Glutamatergic neuron (in vitro differentiated cells): ENCODE measurements at regions not wholly inside any gene's neighbourhood (a gene's known extent, or its start where the extent isn't known, plus 50 kb on each side); places are given as distances from the start of the nearest gene placed in this dataset.
"Not testable (repeated sequence)": the region's sequence is repeated elsewhere in the genome, so short reads cannot be mapped to it uniquely, and the experiment has no call there.

Source experiments
- DNase-seq: peaks from one replicate; pipeline ENCODE4 v3.0.0; 2022
- H3K27ac Mint-ChIP-seq: one replicate; pipeline ENCODE4 v1.8.0; 2020; ENCODE audit warnings: mild to moderate bottlenecking, mixed read lengths, inconsistent platforms; ENCODE audit not compliant: unreplicated experiment
- H3K27me3 Mint-ChIP-seq: one replicate; pipeline ENCODE4 v1.8.0; 2020; ENCODE audit warnings: mild to moderate bottlenecking, moderate library complexity, mixed read lengths, inconsistent platforms; ENCODE audit not compliant: unreplicated experiment
- H3K36me3 Mint-ChIP-seq: one replicate; pipeline ENCODE4 v1.8.0; 2020; ENCODE audit warnings: mild to moderate bottlenecking, mixed read lengths, inconsistent platforms; ENCODE audit not compliant: unreplicated experiment
- H3K4me1 Mint-ChIP-seq: one replicate; pipeline ENCODE4 v1.8.0; 2020; ENCODE audit warnings: mild to moderate bottlenecking, low read depth, mixed read lengths, inconsistent platforms; ENCODE audit not compliant: unreplicated experiment
- H3K4me3 Mint-ChIP-seq: one replicate; pipeline ENCODE4 v1.8.0; 2020; ENCODE audit warnings: mild to moderate bottlenecking, mixed read lengths, inconsistent platforms; ENCODE audit not compliant: unreplicated experiment
- H3K9me3 Mint-ChIP-seq: one replicate; pipeline ENCODE4 v1.8.0; 2020; ENCODE audit warnings: mild to moderate bottlenecking, moderate library complexity, mixed read lengths, inconsistent platforms; ENCODE audit not compliant: unreplicated experiment
- CTCF ChIP-seq: fragments of 200-600 bp; sonication (generic); IDR thresholded peaks from one replicate; pipeline ENCODE4 v1.5.0; 2021; ENCODE audit not compliant: partially characterized antibody, unreplicated experiment

- Mint-ChIP-seq H3K27ac (no peak overlapping the region), H3K4me3 (no peak overlapping the region), H3K27me3 (peaks cover 5% of the 10 kb centered on the region), H3K4me1 (peaks cover 20% of the 10 kb centered on the region), H3K36me3 (peaks cover 7% of the 10 kb centered on the region), H3K9me3 (peaks cover 9% of the 10 kb centered on the region)
- DNase-seq: no peak
- no peak for TF ChIP-seq CTCF
These were observed 82.2 kb upstream of the BCAR3 start for GRCh38 chr1:93763704-93764365.

- peaks cover 5% of the 10 kb centered on the region for H3K9me3 Mint-ChIP-seq
- no peak for TF ChIP-seq CTCF
- H3K4me3 Mint-ChIP-seq: no peak overlapping the region
- DNase-seq: peak; percentile 25
- H3K4me1 Mint-ChIP-seq: peaks cover 4% of the 10 kb centered on the region
- H3K27ac Mint-ChIP-seq: no peak overlapping the region
- H3K27me3 Mint-ChIP-seq: no peaks in the 10 kb centered on the region
- H3K36me3 Mint-ChIP-seq: peaks cover 7% of the 10 kb centered on the region
These were observed 77.3 kb upstream of the BCAR3 start for GRCh38 chr1:93758842-93759515.

GRCh38 chr1:93757256-93758036 lies 75.8 kb upstream of the BCAR3 start:
- Mint-ChIP-seq H3K4me3 (no peak overlapping the region), H3K36me3 (peaks cover 7% of the 10 kb centered on the region), H3K9me3 (peaks cover 5% of the 10 kb centered on the region), H3K27me3 (peaks cover 3% of the 10 kb centered on the region), H3K4me1 (peaks cover 4% of the 10 kb centered on the region), H3K27ac (no peak overlapping the region)
- DNase-seq: no peak
- no peak for TF ChIP-seq CTCF

GRCh38 chr1:93756657-93757056 lies 75.0 kb upstream of the BCAR3 start:
- TF ChIP-seq CTCF: no peak

GRCh38 chr1:93755251-93755715 lies 73.6 kb upstream of the BCAR3 start:
- H3K4me1 Mint-ChIP-seq, H3K9me3 Mint-ChIP-seq, DNase-seq, H3K36me3 Mint-ChIP-seq, H3K27ac Mint-ChIP-seq, H3K4me3 Mint-ChIP-seq, H3K27me3 Mint-ChIP-seq: not testable (repeated sequence)

More at GRCh38 chr1:93756657-93757056, 75.0 kb upstream of the BCAR3 start:
- Mint-ChIP-seq H3K36me3 (peaks cover 1% of the 10 kb centered on the region), H3K27me3 (peaks cover 3% of the 10 kb centered on the region), H3K4me1 (peaks cover 4% of the 10 kb centered on the region), H3K27ac (no peak overlapping the region), H3K9me3 (peaks cover 3% of the 10 kb centered on the region), H3K4me3 (no peak overlapping the region)
- no peak for DNase-seq
